Activated T-helper 1 cell treated with anti-CD3 and anti-CD28 coated beads, Interleukin-2, amount 50 U/mL, for 16 hours (primary cell): ENCODE measurements at regions not wholly inside any gene's neighbourhood (a gene's known extent, or its start where the extent isn't known, plus 50 kb on each side); places are given as distances from the start of the nearest gene placed in this dataset.
"Not testable (repeated sequence)": the region's sequence is repeated elsewhere in the genome, so short reads cannot be mapped to it uniquely, and the experiment has no call there.

Source experiments
- DNase-seq, 2 donors: peaks; one replicate each; pipeline ENCODE4 v3.0.0-alpha.2; 2020; ENCODE audit warnings: low read depth in 1 of 2, low spot score in 1 of 2

- no peak for DNase-seq
These were observed 60.3 kb upstream of the ZNF81 start for GRCh38 chrX:47776292-47777006.

DNA sequence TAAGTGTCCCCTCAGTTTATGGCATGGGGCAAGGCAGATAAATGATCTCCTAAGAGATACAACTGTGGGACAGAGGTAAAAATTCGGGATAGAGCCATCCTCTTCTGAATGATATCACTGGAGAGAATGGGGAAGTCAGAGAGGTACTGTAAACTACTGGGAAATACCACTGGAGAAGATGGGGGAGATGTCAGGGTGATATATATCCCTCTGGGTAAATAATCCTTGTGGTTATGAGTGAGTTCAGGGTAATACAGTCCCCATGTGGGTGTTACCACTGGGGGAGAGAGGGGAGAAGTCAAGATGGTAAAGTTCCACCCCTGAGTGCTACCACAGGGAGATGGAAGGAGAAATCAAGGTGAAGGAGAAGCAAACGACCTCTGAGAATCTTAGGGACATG, 63.9 kb upstream of the ZNF81 start:
- DNase-seq = no peak

DNA sequence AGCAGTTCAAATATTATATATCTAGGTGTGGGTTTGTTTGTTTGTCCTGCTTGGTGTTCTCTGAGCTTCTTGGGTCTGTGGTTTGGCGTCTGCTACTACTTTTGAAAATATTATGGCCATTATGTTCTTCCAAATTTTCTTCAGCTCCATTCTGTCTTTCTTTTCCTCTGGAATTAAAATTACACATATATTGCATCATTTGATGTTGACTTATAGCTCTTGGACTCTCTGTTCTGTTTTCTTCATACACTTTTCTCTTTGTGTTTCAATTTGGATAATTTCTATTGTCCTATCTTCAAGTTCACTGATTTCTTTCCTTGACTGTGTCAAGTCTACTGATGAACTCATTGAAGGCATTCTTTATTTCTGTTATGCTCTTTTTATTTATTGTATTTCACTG, 65.2 kb upstream of the ZNF81 start:
- no peak for DNase-seq

GRCh38 chrX:47762826-47763225, 73.9 kb upstream of the ZNF81 start:
- not testable (repeated sequence) for DNase-seq

- DNase-seq = no peak
These were observed 84.0 kb upstream of the ZNF81 start for GRCh38 chrX:47752685-47753084.

- DNase-seq = peak in 1 of 2 donors; percentile 6
These were observed 85.0 kb upstream of the ZNF81 start for GRCh38 chrX:47751670-47752069.

- DNase-seq = no peak
These were observed 87.3 kb upstream of the ZNF81 start for GRCh38 chrX:47749185-47749967.

- DNase-seq = no peak
These were observed 88.1 kb upstream of the ZNF81 start for GRCh38 chrX:47748576-47748975.

DNA sequence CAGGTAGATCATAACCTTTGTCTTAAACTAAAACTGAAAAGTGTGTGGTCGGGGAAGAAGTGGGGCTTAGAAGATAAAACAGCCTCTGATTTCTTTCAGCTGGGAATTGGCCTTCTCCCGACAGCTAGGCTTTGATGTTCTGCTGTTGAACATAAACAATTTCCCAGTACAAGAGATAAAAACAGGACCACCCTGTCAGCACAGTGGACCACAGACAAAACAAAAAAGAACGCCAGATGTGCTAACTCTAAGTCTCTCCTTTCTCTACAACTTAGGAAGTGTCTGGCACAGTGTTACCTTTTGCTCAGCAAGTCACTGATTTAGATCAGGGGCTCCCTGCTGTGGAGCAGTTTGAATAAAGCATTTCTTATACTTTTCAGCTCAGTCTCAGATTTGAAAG, 87.5 kb upstream of the UXT start:
- no peak for DNase-seq

- DNase-seq = no peak
These were observed 86.4 kb upstream of the UXT start for GRCh38 chrX:47745416-47745815.

- DNase-seq = no peak
These were observed 84.5 kb upstream of the UXT start for GRCh38 chrX:47743504-47743903.

GRCh38 chrX:47738870-47739269, 79.9 kb upstream of the UXT start:
- DNase-seq = not testable (repeated sequence)

DNA sequence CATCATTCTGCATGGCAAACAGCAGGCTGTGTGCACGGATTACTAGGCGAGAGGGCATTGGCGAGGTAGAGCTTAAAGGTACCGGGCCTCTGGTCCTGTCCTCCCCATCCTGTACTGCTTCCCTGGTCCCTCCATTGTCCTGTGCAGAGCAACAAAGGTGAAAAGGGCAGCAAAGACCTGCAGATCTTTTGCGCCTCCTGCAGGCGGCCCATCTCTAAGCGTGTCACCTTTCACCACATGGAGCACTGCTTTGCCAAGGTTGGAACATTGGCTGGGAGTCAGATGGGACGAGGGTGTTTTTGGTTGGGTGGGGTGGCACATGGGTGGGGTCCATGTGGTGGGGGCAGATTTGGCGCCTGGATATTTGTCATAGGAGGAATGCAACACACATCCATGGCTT, 64.7 kb upstream of the UXT start:
- DNase-seq = no peak

DNA sequence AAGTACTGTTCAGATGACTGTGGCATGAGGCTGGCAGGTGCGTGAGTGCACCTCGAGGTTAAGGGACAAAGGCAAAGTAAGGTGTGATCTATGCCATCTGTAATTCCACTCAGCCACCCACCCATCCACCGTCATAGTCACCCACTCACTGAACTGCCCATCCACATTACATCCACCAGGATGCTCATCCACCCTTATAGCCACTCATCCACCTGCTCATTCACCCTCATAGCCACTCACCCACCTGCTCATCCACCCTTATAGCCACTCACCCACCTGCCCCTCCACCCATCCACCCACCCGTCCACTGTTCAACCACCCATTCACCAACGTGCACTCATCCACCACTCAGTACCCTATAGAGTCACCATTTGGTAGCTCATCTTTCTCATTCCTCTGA, 64.1 kb upstream of the UXT start:
- no peak for DNase-seq

DNA sequence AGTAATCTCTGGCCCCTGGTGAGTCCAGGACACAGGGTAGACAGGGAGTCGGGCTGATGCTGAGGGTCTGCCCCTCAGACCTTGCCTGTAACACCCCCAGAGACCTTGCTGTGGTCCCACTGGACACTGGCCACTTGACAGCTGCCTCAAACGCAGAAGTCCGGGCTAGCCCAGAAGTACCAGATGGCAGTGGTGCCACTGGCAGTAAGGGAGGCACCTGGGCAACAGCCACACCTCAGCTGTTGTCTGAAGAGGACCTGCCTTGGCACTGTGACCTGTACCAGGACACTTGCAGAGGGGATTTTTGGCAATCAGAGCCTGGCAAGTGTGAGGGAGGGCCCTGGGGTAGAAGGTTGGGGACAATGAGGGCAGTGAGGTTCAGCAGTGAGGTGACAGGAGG, 63.3 kb upstream of the UXT start:
- DNase-seq = no peak

DNA sequence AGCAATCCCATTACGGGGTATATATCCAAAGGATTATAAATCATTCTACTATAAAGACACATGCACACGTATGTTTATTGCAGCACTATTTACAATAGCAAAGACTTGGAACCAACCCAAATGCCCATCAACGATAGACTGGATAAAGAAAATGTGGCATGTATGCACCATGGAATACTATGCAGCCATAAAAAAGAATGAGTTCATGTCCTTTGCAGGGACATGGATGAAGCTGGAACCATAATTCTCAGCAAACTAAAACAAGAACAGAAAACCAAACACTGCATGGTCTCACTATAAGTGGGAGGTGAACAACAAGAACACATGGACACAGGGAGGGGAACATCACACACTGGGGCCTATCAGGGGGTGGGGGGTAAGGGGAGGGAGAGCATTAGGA, 56.1 kb upstream of the UXT start:
- DNase-seq = not testable (repeated sequence)

DNA sequence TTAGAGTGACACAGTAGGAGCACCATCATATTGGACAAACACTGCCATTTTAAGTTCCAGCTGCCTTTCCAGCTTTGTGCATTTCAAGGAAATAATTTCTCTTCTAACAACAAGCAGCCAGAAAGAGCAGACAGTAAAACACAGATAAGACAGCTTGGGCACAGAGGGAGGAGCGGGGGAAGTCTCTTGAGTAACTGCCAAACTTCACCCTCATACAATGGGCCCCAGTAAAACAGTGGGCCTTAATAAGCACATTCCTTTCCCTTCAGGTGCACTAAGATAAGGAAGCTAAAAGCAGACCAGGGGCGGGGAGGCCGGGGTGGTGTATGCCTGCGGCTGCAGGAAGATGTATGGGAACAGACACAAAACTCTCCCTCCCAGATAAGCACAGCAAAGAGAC, 53.7 kb upstream of the UXT start:
- not testable (repeated sequence) for DNase-seq

- no peak for DNase-seq
These were observed 51.3 kb upstream of the UXT start for GRCh38 chrX:47710252-47710651.
